HL-60/S4 treated with retinoic acid at 250 ng/mL for 4 days and 3 days (cell line): ENCODE measurements at regions not wholly inside any gene's neighbourhood (a gene's known extent, or its start where the extent isn't known, plus 50 kb on each side); places are given as distances from the start of the nearest gene placed in this dataset.

Source experiments
- in situ Hi-C: fragments of 300-500 bp; cut with MboI; formaldehyde crosslinking; loops from 2 replicates; pipeline ENCODE4 v1.7.0; 2022; ENCODE audit warnings: low sequenced_read_pairs

DNA sequence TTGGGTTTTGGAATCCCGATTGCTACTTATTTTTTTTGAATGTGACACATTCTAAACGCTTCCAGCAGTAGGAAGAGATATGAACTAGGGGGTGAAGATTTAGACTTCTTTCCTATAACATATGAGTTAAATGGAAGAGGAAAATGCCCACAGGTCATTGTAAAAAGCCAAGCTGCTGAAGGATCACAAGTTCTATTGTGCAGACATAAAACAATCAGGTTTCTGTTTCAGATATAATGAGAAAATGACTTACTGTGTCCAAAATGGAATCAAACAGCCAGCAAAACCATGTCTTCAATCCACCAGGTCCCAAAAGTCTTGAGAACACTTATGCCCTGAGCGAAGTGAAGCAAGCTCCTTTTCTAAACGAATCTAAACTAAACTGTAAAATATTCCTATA is 157.0 kb upstream of the SOX9 start:
- in situ Hi-C loops = no loop called here

DNA sequence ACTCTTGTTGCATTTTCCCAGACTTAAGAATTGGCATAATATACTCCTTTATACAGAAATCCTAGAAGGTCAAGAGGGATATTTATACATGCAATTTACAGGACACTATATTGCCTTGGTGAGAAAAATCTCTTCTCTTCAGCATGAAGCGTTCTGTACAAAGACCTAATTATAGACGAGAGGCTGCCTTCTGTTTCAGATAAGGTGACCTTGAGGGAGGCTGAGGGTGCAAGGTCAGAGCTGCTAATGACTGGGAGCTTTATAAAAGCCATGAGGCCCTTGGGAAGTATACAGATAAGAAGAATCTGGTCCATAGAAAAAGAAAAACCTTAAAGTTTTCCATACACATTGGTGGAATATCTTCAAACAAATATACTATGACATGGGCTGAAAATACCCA is 156.3 kb upstream of the SOX9 start:
- in situ Hi-C loops = no loop called here

DNA sequence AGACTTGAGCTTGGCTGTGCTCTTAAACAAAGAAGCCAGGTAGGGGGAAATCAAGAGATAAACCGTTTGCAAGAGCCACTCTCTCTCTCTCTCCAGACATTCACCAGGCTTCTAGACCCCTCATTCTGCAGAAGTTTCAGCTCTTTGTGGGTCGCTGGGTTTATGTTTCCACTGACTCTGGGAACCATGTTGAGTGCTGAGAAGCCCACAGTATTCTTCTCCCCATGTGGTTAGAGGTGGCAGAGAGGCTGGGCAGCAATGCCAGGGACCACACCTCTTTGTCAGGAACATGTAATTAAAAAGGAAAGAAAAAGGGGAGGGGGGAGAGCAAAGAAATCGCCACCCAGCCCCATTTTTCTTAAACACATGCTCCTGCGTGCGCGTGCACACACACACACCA is 154.8 kb upstream of the SOX9 start:
- in situ Hi-C loops = no loop called here

- in situ Hi-C loops = no loop called here
Observed at GRCh38 chr17:71966459-71967313, 154.1 kb upstream of the SOX9 start.

DNA sequence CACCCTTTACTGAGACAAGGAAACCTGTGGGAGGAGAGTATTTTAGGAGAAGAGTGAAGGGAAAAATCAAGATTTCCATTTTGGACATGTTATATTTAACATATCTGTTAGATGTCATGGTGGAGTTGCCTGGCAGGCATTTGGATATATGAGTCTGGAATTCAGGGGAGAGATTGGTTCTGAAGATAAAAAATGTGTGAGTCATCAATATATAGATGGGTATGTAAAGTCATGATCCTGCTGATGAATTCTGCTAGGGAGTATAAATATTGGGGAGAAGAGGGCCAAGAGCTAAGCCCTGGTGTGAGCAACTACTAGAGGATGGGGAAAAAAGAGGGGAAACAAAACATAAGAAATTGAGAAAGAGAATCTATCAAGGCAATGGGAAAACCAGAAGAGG is 151.3 kb upstream of the SOX9 start:
- in situ Hi-C loops = no loop called here

DNA sequence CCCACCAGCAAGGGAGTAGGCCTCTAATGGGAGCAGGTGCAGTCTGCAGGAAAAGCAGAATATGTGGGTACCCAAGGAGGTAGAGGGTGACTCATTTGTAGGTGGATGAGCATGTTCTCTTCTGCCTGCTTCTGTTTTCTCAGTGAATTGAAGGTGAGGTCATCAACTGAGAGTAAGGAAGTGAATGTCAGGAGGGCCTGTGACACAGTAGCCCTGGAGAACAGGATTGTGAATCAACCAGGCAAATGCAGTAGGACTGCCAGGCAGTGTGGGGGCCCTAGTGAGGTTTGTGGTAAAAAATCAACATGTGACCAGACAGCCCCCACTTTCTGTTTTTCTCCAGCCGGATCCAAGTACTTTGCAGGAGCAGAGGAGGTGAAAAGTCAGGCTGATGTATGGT is 150.5 kb upstream of the SOX9 start:
- in situ Hi-C loops = no loop called here

DNA sequence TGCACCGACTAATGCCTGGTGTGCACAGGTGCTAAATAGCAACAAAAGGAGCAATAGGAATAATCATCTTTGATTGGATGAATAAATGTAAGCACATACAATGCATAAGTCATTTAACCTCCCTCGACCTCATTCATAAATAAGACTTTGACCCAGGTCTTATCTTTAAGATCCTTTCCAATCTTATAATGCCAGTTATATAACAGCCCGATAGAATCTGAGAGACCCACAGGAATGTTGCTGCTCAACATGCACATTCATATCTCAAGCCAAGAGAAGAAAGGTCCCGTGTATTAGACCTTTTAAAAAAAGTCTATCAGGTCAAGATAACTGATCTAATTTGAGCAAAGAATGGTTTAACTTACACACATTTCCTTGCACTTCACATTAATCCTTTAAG is 146.8 kb upstream of the SOX9 start:
- in situ Hi-C loops = no loop called here

DNA sequence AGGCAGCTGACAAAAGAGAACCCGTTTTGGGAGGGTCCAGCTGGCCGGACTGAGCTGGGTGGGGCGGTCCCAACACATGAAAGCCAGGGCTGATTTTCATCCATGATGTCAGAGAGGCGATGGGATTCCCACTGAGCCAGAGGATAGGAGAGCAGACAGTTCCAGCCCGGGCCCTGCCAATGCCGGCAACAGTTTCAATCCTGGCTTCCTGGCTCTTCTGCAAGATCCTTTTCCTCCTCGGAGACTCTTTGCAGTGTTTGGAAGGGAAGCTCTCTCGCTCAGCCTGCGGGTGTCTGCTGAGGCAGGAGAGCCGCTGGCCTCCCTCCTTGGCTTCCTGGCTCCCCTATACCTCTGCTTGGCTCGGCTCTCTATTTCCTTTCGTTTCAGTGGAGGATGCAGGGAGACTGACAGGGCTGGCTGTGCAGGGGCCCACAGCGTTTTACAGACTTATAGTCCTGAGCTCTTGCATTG is 145.5 kb upstream of the SOX9 start:
- in situ Hi-C loops = no loop called here

DNA sequence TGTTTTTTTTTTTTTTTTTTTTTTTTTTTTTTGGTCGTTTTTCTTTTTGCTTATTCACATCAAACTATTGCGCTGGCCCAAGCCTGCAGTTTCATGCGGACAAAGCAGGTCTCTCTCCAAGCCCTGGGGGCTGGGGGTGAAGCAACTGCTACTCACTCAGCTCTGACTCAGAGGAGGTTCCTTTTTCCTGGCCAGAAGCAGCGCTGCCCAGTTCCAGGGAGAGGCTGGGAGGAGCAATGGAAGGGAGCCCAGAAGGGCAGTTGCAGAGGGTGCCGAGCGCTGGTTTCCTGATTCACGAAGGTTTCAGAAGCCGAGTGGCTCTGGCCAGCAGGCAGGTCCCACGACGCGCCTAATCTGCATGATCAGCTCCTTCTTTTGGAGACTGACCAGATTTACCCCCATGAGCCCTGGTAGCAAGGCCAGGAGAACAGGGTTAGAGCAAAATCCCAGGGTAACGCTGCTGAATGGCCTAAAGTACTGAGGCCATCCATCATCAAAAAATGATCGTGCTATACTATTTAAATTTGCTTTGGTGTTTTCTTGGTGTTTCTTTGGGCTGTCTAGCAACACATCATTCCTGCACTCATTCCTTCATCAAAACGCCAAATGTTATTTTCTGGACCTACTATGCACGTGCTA is 144.7 kb upstream of the SOX9 start:
- in situ Hi-C loops = no loop called here

GRCh38 chr17:71978435-71978834 is 142.4 kb upstream of the SOX9 start:
- in situ Hi-C loops = no loop called here

GRCh38 chr17:71980171-71980570 is 140.6 kb upstream of the SOX9 start:
- in situ Hi-C loops = no loop called here

DNA sequence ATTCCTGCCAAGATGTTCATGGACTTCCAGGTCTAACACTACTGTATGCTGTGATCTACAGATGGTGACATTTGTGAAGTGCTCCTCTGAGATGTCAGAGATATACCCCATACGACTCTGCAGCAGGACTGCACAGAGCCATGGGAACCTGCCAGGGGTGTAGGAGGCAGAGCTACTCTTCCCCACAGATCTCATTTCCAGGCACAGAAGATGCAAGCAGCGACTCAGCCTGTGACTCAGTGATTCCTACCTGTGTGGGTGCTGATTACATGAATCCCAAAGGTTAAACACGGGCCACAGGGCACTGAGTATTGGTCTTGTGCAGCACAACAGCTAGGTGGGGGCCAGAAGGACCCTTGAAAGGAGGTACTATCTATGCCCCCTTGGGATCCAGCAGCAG is 137.0 kb upstream of the SOX9 start:
- in situ Hi-C loops = no loop called here

DNA sequence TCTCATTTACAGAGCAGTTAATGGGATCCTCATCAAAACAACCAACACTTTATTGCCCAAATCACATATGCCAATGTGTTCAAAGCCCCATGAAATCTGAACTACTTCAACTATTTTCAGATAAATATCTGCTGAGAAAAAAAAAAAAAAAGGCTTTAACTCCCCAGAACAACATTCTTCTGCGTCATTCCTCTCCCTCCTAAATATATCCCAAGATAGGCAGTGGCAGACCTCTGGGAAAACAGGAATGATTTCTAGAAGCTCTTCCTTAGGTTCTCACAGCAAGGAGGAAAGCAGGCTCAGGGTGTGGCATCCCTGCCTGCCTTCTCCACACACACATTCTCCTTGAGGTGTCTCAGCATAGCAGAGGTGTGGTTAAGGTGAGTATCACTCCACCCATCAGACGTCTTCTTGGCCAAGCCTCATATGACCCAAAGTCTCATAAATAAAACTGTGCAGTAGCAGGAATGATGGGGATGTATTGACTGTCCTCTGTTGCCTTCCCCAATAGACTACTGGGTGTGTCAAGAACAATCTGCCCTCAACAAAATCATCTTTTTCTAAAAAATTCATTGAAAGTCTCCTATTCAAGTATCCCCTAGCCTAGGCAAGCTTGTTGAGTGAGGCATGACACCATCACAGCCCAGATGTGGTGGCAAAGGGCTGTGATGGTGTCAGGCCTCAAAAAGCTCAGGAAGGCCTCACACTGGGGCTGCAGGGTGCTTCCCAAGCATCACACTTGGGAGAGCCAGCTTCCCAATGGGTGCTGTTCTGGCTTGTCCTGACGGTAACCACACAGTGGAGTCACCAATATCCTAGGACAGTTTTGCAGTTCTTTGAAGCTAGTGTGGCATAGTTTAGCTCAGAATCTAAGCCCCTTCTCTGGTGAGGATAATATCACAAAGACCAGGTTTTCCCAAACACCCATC is 135.4 kb upstream of the SOX9 start:
- in situ Hi-C loops = no loop called here

- in situ Hi-C loops = no loop called here
Observed at GRCh38 chr17:71986886-71987285, 133.9 kb upstream of the SOX9 start.

DNA sequence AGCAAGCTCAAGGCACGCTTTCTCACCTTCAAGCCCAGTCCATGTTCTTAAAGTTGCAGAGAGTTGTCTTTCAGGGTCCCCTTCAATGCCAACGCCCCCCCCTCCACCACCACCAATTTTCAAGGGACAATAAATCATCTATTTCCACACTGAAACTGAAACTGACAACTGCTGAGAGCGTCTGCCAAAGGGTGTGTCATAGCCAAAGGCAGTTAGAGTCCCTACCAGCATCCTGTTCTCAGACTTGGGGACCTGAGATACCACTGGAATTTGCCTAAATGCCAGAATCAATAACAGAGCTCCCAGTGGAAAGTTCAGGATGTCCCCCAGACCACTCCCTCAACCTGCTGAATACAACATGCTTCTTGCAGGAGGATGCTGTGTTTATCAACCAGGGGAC is 133.2 kb upstream of the SOX9 start:
- in situ Hi-C loops = no loop called here

DNA sequence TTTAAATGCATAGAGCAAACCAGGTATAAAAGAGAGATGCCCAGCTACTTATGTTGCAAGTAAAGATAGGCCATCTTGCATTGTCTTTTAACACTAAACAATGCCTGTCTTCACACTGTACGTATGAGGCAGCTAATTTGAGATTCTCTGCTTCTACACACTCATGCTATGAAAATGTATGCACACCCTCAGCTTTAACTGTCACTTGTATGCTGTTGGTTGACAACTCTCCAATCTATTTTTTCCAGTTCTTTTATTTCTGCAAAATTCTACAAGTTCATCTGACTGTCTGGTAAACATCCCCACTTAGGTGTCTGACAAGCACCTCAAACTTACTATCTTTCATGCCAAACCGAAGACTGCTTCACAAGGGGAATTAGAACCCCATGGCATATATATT is 131.7 kb upstream of the SOX9 start:
- in situ Hi-C loops = no loop called here

- in situ Hi-C loops = no loop called here
Observed at GRCh38 chr17:71993363-71993762, 127.5 kb upstream of the SOX9 start.

DNA sequence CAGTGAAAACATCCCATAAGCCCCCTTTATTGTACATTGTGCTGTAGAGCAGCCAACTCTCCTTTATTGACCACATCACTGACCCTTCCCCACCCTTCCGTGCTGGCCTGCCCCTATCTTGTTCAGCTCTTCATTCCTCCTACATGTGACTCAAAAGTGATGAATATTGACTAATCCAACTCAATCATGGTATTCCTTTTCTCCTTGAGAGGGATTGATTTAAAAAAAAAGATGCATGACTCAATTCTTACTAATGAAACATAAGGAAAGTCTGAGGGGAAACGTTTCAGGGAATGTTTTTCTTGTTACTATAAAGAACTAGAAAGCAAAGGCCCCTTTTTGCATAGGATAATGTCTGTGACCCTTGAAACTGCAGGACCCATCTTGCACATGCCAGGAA is 125.2 kb upstream of the SOX9 start:
- in situ Hi-C loops = no loop called here

DNA sequence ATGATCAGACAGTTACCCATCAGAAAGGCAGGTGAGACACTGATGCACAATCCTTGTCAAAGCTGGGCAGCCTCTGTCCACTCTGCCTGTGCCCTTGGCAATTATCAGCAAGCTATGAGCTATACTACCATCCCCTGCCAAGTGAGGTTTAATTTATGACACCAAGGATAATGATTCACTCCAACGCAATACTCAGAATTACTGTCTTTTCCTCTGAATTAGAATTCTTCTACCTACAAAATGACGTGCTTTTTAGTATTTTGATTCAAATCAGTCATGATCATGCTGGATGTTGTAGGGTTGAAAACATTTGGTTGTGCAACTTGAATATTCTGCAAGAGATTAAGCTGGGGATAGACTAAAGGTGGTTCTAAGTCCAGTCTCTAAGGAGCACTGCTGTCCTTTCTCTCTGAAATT is 116.8 kb upstream of the SOX9 start:
- in situ Hi-C loops = no loop called here

- in situ Hi-C loops = no loop called here
Observed at GRCh38 chr17:72004611-72005331, 116.0 kb upstream of the SOX9 start.
